Pancreas (tissue), 10 donors: ENCODE measurements at regions not wholly inside any gene's neighbourhood (a gene's known extent, or its start where the extent isn't known, plus 50 kb on each side); places are given as distances from the start of the nearest gene placed in this dataset.

Experiments
- ATAC-seq, 4 donors: fragments of 200-7000 bp; cut with Tn5 transposase; one replicate each; pipeline versions ENCODE4 v1.8.0 to v1.9.1; 2020; ENCODE audit warnings: mild to moderate bottlenecking in 4 of 4, moderate library complexity in 4 of 4
- DNase-seq, 6 donors: peaks; one replicate each; pipeline ENCODE4 v3.0.0-alpha.2; 2020
- FAIRE-seq: peaks from 2 replicates; lab custom pipeline; 2012; peaks lifted over from hg19 to GRCh38; lab: Jason Lieb, UNC
- H3K27ac ChIP-seq, 4 donors: fragments of 200-600 bp; sonication (generic); 1 replicate in 3 of 4; 2 replicates in 1 of 4; pipeline versions ENCODE4 v1.5.0 to v1.8.0; 2020
- H3K27me3 ChIP-seq, 4 donors: fragments of 200-600 bp; one replicate each; pipeline ENCODE4 v1.8.0; 2021
- H3K36me3 ChIP-seq, 3 donors: fragments of 200-600 bp; sonication (generic) in 1 of 3; one replicate each; pipeline versions ENCODE4 v1.5.0 to v1.8.0; 2020 to 2021
- H3K4me1 ChIP-seq, 3 donors: fragments of 200-600 bp; one replicate each; pipeline ENCODE4 v1.8.0; 2021
- H3K4me3 ChIP-seq, 4 donors: fragments of 200-600 bp; sonication (generic) in 2 of 4; one replicate each; pipeline versions ENCODE4 v1.5.0 to v1.8.0; 2020 to 2021
- H3K9me3 ChIP-seq, 4 donors: fragments of 200-600 bp; one replicate each; pipeline ENCODE4 v1.8.0; 2021
- WGBS, 2 donors: extraction: QIAGEN DNeasy Blood & Tissue Kit; methylation state at CpG; one replicate each; pipeline ENCODE4 v1.1.7; 2013; 5-methylcytosine and 5-hydroxymethylcytosine counted together
- intact Hi-C, 3 donors: fragments of 100-400 bp; cut with DNase I; formaldehyde crosslinking; loops; one replicate each; pipeline versions ENCODE4 v1.11.1 to v1.14.2; 2022
- TF ChIP-seq, protein P1 (sequence below), 4 donors: fragments of 200-600 bp; sonication (generic) in 3 of 4; IDR thresholded peaks; one replicate each; pipeline versions ENCODE4 v1.5.0 to v1.8.0; 2021; ENCODE audit warnings: antibody characterized with exemption in 4 of 4
- donor health status: healthy with polysubstance abuse.
- donor health status: DM: no; HTN: no; CAD: no; lungs with moderate emphysema.
- donor health status: DM: no; HTN: no; CAD: no.
- donor health status: control.
- donor health status: control.
- donor health status: Bipolar disorder and iron deficiency.
- donor health status: DM: yes; HTN: yes; CAD: no.
- donor health status: DM: no; HTN: no; CAD: no.
- donor health status: DM: no; HTN: no; CAD: no.
- donor health status: DM: yes; HTN: yes; CAD: no.

GRCh38 chr6:95496769-95497426 lies 80.4 kb upstream of the MANEA start:
- H3K27ac ChIP-seq, result no peak overlapping the region
- H3K4me3 ChIP-seq, result no peak overlapping the region
- TF ChIP-seq, protein P1, sequence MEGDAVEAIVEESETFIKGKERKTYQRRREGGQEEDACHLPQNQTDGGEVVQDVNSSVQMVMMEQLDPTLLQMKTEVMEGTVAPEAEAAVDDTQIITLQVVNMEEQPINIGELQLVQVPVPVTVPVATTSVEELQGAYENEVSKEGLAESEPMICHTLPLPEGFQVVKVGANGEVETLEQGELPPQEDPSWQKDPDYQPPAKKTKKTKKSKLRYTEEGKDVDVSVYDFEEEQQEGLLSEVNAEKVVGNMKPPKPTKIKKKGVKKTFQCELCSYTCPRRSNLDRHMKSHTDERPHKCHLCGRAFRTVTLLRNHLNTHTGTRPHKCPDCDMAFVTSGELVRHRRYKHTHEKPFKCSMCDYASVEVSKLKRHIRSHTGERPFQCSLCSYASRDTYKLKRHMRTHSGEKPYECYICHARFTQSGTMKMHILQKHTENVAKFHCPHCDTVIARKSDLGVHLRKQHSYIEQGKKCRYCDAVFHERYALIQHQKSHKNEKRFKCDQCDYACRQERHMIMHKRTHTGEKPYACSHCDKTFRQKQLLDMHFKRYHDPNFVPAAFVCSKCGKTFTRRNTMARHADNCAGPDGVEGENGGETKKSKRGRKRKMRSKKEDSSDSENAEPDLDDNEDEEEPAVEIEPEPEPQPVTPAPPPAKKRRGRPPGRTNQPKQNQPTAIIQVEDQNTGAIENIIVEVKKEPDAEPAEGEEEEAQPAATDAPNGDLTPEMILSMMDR (IDR thresholded peaks at IDR 0.05), result no peak
- intact Hi-C loops, result no loop called here
- peak in 1 of 6 donors; percentile 47 for DNase-seq
- no peaks in the 10 kb centered on the region for H3K4me1 ChIP-seq
- H3K27me3 ChIP-seq, result no peaks in the 10 kb centered on the region
- no peaks in the 10 kb centered on the region for H3K36me3 ChIP-seq
- WGBS, 2 donors, result 86 to 93% methylated on average over 23 to 28 of the region's 28 CpGs
- no peak for ATAC-seq
- no peak for FAIRE-seq
- H3K9me3 ChIP-seq, result no peaks in the 10 kb centered on the region

DNA sequence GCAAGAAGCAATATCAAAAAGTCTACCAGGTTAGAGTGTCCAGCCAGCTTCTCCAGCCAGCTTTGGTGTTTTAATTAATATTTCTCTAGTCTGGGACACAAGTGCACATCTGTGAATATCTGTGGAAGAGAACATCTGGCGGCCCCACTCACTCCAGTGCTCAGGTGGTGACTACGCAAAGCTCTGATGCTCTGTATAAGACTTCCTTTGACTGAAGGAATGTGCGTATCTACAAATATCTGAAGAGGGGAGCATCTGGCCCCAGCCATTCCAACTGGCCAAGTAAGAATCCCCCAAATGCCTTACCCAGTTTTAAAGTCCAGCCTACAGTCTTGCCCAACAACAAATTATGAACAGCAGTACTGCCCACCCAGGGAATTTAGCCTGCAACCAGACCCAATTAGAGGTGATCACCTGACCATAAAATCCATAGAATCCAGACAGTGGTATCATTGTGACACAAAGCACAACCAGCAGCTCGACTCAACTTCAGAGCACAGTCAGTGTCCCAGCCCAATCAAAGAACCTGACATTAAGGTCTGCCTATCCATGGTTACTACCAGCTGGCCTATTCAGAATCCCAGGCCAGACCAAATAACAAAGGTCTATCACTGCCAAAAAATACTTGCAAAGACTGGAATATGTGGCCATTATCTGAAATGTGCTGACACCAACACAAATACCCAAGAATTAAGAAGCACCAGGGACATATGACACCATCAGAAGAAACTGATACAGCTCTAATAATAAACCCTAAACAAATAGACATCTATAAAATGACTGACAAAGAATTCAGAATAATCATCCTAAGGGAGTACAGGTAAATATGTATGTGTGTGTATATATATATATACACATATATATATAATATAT lies 76.1 kb upstream of the MANEA start:
- no peaks in the 10 kb centered on the region for H3K27me3 ChIP-seq
- no peaks in the 10 kb centered on the region for H3K36me3 ChIP-seq
- no peaks in the 10 kb centered on the region for H3K9me3 ChIP-seq
- intact Hi-C loops, result no loop called here
- H3K4me1 ChIP-seq, result no peaks in the 10 kb centered on the region
- TF ChIP-seq, protein P1 (IDR thresholded peaks at IDR 0.05), result no peak
- no peak overlapping the region for H3K27ac ChIP-seq
- WGBS, 2 donors, result 93% methylated on average over 4 of the region's 4 CpGs
- no peak for ATAC-seq
- H3K4me3 ChIP-seq, result no peak overlapping the region
- no peak for DNase-seq
- FAIRE-seq, result no peak

DNA sequence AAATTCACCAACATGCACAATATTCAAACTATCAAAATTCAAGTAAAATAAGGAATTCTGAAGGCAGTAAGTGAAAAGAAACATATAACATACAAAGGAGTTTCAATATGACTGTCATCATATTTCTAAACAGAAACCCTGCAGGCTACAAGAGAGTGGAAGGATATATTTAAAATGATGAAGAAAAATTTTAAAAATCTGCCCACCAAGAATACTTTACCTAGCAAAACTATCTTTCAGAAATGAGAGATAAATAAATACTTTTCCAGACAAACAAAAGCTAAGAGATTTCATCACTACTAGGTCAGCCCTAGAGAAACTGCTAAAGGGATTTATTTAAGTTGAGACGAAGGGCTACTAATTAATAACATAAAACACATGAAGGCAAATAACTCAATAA lies 73.8 kb upstream of the MANEA start:
- 91 to 99% methylated on average over 1 of the region's 1 CpG for WGBS, 2 donors
- Histone ChIP-seq H3K4me3 (no peak overlapping the region), H3K4me1 (no peaks in the 10 kb centered on the region), H3K27ac (no peak overlapping the region), H3K9me3 (no peaks in the 10 kb centered on the region), H3K27me3 (no peaks in the 10 kb centered on the region), H3K36me3 (no peaks in the 10 kb centered on the region)
- DNase-seq, result no peak
- intact Hi-C loops, result no loop called here
- TF ChIP-seq, protein P1 (IDR thresholded peaks at IDR 0.05), result no peak
- no peak for ATAC-seq
- no peak for FAIRE-seq

- TF ChIP-seq, protein P1 (IDR thresholded peaks at IDR 0.05), result no peak
- Histone ChIP-seq H3K27me3 (no peaks in the 10 kb centered on the region), H3K4me1 (no peaks in the 10 kb centered on the region), H3K4me3 (no peak overlapping the region), H3K9me3 (no peaks in the 10 kb centered on the region), H3K36me3 (no peaks in the 10 kb centered on the region), H3K27ac (no peak overlapping the region)
- DNase-seq (no peak), ATAC-seq (no peak), FAIRE-seq (no peak)
- intact Hi-C loops, result no loop called here
- 44% methylated on average over 4 of the region's 4 CpGs for WGBS, 2 donors
Measured at GRCh38 chr6:95511404-95511803, 65.9 kb upstream of the MANEA start.

- H3K9me3 ChIP-seq, result no peaks in the 10 kb centered on the region
- H3K27me3 ChIP-seq, result no peaks in the 10 kb centered on the region
- TF ChIP-seq, protein P1 (IDR thresholded peaks at IDR 0.05), result no peak
- intact Hi-C loops, result no loop called here
- H3K4me3 ChIP-seq, result no peak overlapping the region
- WGBS, 2 donors, result 49 to 66% methylated on average over 2 of the region's 2 CpGs
- no peaks in the 10 kb centered on the region for H3K36me3 ChIP-seq
- ATAC-seq, result no peak
- no peak overlapping the region for H3K27ac ChIP-seq
- H3K4me1 ChIP-seq, result no peaks in the 10 kb centered on the region
- FAIRE-seq, result no peak
- DNase-seq, result no peak
Measured at GRCh38 chr6:95515975-95516374, 61.4 kb upstream of the MANEA start.
